ENCODE measurements at regions not wholly inside any gene's neighbourhood (a gene's known extent, or its start where the extent isn't known, plus 50 kb on each side); places are given as distances from the start of the nearest gene placed in this dataset.

DNA sequence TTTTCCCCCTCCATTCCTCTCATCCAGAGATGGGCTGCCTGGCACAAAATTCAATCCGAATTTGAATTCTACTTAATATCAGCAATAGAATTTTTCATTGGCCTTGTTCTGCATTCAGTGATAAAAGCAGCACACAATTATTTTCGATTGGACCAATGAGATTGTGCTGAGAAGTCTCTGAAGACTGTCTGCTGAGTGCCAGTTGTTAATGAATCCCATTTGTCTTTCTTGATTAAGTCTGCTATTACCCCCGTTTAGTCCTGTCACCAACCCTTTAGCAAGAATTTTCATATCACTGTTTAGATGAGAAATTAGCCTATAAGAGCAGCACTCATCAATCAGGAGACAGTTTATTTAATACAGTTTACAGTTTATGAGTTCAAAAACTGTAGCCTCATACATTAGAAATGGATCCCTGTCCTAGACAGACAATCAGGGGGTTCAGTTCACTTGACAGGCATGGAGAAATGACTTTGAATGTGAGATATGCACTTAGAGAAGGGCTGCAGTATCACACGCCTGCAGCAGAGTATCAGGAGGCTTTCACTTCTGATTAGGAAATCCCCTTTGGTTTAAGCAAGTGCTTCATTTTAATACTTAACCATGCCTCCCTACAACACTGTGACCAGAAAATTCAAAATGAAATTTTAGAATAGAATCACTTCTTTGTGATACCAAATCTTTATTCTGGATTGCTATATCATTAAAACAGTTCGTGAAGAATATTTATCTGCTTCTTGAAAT lies 304.7 kb upstream of the PTBP2 start:
- Histone ChIP-seq H3K4me3 (ENCODE audit: low read depth, low read length) (no peak overlapping the region), H3K9me3 (ENCODE audit: control insufficient read depth, insufficient read depth, low read depth, low read length) (no peaks in the 10 kb centered on the region), H3K36me3 (ENCODE audit: control insufficient read depth in 2 of 2, insufficient read depth in 1 of 2, low read length in 2 of 2) (no peaks in the 10 kb centered on the region), H3K27ac (ENCODE audit: extremely low read depth, low read depth, low read length) (no peak overlapping the region), H3K4me1 (ENCODE audit: control insufficient read depth, insufficient read depth, low read length) (no peaks in the 10 kb centered on the region)
- no peak for TF ChIP-seq ZNF792 (tag by site-specific recombination; IDR thresholded peaks at IDR 0.05)
- TF ChIP-seq, protein P1, sequence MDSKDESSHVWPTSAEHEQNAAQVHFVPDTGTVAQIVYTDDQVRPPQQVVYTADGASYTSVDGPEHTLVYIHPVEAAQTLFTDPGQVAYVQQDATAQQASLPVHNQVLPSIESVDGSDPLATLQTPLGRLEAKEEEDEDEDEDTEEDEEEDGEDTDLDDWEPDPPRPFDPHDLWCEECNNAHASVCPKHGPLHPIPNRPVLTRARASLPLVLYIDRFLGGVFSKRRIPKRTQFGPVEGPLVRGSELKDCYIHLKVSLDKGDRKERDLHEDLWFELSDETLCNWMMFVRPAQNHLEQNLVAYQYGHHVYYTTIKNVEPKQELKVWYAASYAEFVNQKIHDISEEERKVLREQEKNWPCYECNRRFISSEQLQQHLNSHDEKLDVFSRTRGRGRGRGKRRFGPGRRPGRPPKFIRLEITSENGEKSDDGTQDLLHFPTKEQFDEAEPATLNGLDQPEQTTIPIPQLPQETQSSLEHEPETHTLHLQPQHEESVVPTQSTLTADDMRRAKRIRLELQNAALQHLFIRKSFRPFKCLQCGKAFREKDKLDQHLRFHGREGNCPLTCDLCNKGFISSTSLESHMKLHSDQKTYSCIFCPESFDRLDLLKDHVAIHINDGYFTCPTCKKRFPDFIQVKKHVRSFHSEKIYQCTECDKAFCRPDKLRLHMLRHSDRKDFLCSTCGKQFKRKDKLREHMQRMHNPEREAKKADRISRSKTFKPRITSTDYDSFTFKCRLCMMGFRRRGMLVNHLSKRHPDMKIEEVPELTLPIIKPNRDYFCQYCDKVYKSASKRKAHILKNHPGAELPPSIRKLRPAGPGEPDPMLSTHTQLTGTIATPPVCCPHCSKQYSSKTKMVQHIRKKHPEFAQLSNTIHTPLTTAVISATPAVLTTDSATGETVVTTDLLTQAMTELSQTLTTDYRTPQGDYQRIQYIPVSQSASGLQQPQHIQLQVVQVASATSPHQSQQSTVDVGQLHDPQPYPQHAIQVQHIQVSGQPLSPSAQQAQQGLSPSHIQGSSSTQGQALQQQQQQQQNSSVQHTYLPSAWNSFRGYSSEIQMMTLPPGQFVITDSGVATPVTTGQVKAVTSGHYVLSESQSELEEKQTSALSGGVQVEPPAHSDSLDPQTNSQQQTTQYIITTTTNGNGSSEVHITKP (tag by site-specific recombination; IDR thresholded peaks at IDR 0.05): no peak
- TF ChIP-seq ZNF211 (tag by site-specific recombination; IDR thresholded peaks at IDR 0.05; ENCODE audit: low read depth): no peak
- ChIA-PET CTCF (no interaction called here), POLR2A (no interaction called here)

DNA sequence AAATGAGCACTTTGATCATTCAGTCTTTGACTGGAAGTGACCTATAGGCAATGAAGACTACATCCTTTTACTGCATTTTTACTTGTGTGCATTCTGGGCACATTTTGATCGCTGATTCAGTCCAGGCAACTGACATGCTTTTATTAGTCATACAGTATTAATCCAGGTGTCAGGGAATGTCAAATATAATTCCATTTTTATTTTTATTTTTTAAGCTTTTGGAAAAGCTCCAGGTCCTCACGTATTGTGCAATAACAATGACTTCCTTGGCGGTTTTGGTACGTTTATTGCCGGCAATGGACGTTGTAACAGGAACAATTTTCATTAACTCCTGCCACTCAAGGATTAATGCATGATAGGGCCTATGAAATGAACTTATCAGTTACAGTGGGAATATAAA lies 302.6 kb upstream of the PTBP2 start:
- ChIA-PET POLR2A (no interaction called here), CTCF (interaction anchor here (0.5 kb wide), 1 partner anchor 57 kb away, joined by 3 read pairs; no protein-coding TSS in a partner anchor)
- Histone ChIP-seq H3K27ac (ENCODE audit: extremely low read depth, low read depth, low read length) (no peak overlapping the region), H3K4me3 (ENCODE audit: low read depth, low read length) (no peak overlapping the region), H3K9me3 (ENCODE audit: control insufficient read depth, insufficient read depth, low read depth, low read length) (no peaks in the 10 kb centered on the region), H3K36me3 (ENCODE audit: control insufficient read depth in 2 of 2, insufficient read depth in 1 of 2, low read length in 2 of 2) (no peaks in the 10 kb centered on the region), H3K4me1 (ENCODE audit: control insufficient read depth, insufficient read depth, low read length) (no peaks in the 10 kb centered on the region)
- TF ChIP-seq ZNF174 (tag by site-specific recombination; IDR thresholded peaks at IDR 0.05) (no peak), ZNF670 (tag by site-specific recombination; IDR thresholded peaks at IDR 0.05; ENCODE audit: low read depth) (no peak), FEZF1 (tag by site-specific recombination; IDR thresholded peaks at IDR 0.05) (no peak), ZNF843 (tag by site-specific recombination; IDR thresholded peaks at IDR 0.05) (no peak), ZNF239 (tag by site-specific recombination; IDR thresholded peaks at IDR 0.05) (no peak), ZBTB20 (tag by site-specific recombination; IDR thresholded peaks at IDR 0.05) (no peak), SP2 (tag by site-specific recombination; IDR thresholded peaks at IDR 0.05) (no peak), ZNF600 (tag by site-specific recombination; IDR thresholded peaks at IDR 0.05) (no peak), PRDM1 (tag by site-specific recombination; IDR thresholded peaks at IDR 0.05) (no peak), ZNF549 (tag by site-specific recombination; IDR thresholded peaks at IDR 0.05) (no peak), ZNF560 (tag by site-specific recombination; IDR thresholded peaks at IDR 0.05; ENCODE audit: borderline replicate concordance) (no peak)
- TF ChIP-seq, protein P2, sequence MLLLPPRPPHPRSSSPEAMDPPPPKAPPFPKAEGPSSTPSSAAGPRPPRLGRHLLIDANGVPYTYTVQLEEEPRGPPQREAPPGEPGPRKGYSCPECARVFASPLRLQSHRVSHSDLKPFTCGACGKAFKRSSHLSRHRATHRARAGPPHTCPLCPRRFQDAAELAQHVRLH (tag by site-specific recombination; IDR thresholded peaks at IDR 0.05): no peak
- TF ChIP-seq, protein P3, sequence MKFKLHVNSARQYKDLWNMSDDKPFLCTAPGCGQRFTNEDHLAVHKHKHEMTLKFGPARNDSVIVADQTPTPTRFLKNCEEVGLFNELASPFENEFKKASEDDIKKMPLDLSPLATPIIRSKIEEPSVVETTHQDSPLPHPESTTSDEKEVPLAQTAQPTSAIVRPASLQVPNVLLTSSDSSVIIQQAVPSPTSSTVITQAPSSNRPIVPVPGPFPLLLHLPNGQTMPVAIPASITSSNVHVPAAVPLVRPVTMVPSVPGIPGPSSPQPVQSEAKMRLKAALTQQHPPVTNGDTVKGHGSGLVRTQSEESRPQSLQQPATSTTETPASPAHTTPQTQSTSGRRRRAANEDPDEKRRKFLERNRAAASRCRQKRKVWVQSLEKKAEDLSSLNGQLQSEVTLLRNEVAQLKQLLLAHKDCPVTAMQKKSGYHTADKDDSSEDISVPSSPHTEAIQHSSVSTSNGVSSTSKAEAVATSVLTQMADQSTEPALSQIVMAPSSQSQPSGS (tag by site-specific recombination; IDR thresholded peaks at IDR 0.05; ENCODE audit: low read depth): no peak
- TF ChIP-seq, protein P4, sequence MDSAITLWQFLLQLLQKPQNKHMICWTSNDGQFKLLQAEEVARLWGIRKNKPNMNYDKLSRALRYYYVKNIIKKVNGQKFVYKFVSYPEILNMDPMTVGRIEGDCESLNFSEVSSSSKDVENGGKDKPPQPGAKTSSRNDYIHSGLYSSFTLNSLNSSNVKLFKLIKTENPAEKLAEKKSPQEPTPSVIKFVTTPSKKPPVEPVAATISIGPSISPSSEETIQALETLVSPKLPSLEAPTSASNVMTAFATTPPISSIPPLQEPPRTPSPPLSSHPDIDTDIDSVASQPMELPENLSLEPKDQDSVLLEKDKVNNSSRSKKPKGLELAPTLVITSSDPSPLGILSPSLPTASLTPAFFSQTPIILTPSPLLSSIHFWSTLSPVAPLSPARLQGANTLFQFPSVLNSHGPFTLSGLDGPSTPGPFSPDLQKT (IDR thresholded peaks at IDR 0.05; ENCODE audit: borderline replicate concordance, low read depth, low read length): no peak
- TF ChIP-seq, protein P5, sequence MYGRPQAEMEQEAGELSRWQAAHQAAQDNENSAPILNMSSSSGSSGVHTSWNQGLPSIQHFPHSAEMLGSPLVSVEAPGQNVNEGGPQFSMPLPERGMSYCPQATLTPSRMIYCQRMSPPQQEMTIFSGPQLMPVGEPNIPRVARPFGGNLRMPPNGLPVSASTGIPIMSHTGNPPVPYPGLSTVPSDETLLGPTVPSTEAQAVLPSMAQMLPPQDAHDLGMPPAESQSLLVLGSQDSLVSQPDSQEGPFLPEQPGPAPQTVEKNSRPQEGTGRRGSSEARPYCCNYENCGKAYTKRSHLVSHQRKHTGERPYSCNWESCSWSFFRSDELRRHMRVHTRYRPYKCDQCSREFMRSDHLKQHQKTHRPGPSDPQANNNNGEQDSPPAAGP (tag by site-specific recombination; IDR thresholded peaks at IDR 0.05): no peak

Data from HEK293 (cell line).